Esophagus squamous epithelium (tissue), 4 donors: ENCODE measurements at regions not wholly inside any gene's neighbourhood (a gene's known extent, or its start where the extent isn't known, plus 50 kb on each side); places are given as distances from the start of the nearest gene placed in this dataset.
"Not testable (repeated sequence)": the region's sequence is repeated elsewhere in the genome, so short reads cannot be mapped to it uniquely, and the experiment has no call there.

Source experiments
- POLR2A ChIP-seq, 4 donors: fragments of 450-650 bp; IDR thresholded peaks; one replicate each; pipeline ENCODE4 v1.6.1; 2017; ENCODE audit warnings: antibody characterized with exemption in 4 of 4, mild to moderate bottlenecking in 4 of 4, moderate library complexity in 3 of 4
- TF ChIP-seq, protein P1 (sequence below), 6 experiments: fragments of 450-650 bp in 4 of 6; fragments of 200-600 bp in 2 of 6; sonication (generic) in 2 of 6; IDR thresholded peaks; one replicate each; pipeline ENCODE4 v1.5.1; 2016 to 2019; ENCODE audit warnings: antibody characterized with exemption in 6 of 6, mild to moderate bottlenecking in 4 of 6, moderate library complexity in 4 of 6

DNA sequence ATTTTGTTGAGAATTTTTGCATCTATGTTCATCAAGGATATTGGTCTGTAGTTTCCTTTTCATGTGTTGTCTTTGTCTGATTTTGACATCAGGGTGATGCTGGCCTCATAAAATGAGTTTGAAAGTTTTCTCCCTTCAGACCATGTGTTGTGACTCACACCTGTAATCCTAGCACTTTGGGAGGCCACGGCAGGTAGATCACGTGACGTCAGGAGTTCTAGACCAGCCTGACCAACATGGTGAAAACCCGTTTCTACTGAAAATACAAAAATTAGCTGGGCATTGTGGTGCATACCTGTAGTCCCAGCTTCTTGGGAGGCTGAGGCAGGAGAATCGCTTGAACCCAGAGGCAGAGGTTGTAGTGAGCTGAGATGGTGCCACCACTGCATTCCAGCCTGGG lies 716.4 kb upstream of the GOT2 start:
- TF ChIP-seq, protein P1, sequence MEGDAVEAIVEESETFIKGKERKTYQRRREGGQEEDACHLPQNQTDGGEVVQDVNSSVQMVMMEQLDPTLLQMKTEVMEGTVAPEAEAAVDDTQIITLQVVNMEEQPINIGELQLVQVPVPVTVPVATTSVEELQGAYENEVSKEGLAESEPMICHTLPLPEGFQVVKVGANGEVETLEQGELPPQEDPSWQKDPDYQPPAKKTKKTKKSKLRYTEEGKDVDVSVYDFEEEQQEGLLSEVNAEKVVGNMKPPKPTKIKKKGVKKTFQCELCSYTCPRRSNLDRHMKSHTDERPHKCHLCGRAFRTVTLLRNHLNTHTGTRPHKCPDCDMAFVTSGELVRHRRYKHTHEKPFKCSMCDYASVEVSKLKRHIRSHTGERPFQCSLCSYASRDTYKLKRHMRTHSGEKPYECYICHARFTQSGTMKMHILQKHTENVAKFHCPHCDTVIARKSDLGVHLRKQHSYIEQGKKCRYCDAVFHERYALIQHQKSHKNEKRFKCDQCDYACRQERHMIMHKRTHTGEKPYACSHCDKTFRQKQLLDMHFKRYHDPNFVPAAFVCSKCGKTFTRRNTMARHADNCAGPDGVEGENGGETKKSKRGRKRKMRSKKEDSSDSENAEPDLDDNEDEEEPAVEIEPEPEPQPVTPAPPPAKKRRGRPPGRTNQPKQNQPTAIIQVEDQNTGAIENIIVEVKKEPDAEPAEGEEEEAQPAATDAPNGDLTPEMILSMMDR (IDR thresholded peaks at IDR 0.05) = not testable (repeated sequence)
- TF ChIP-seq POLR2A (IDR thresholded peaks at IDR 0.05) = not testable (repeated sequence)
